ENCODE measurements at regions not wholly inside any gene's neighbourhood (a gene's known extent, or its start where the extent isn't known, plus 50 kb on each side); places are given as distances from the start of the nearest gene placed in this dataset.
"Not testable (repeated sequence)": the region's sequence is repeated elsewhere in the genome, so short reads cannot be mapped to it uniquely, and the experiment has no call there.

- no peak for DNase-seq (ENCODE audit: low spot score)
These were observed 260.3 kb downstream of the MYCN start for GRCh38 chr2:16200554-16201193.

- DNase-seq (ENCODE audit: low spot score): no peak
These were observed 259.7 kb downstream of the MYCN start for GRCh38 chr2:16199882-16200553.

GRCh38 chr2:16199241-16199640 lies 258.9 kb downstream of the MYCN start:
- not testable (repeated sequence) for DNase-seq (ENCODE audit: low spot score)

GRCh38 chr2:16198166-16198912 lies 258.0 kb downstream of the MYCN start:
- no peak for DNase-seq (ENCODE audit: low spot score)

- DNase-seq (ENCODE audit: low spot score): no peak
These were observed 257.3 kb downstream of the MYCN start for GRCh38 chr2:16197504-16198147.

GRCh38 chr2:16196687-16197503 lies 256.5 kb downstream of the MYCN start:
- DNase-seq (ENCODE audit: low spot score): no peak

GRCh38 chr2:16195681-16196070 lies 255.3 kb downstream of the MYCN start:
- no peak for DNase-seq (ENCODE audit: low spot score)

- no peak for DNase-seq (ENCODE audit: low spot score)
These were observed 254.8 kb downstream of the MYCN start for GRCh38 chr2:16194931-16195680.

GRCh38 chr2:16194530-16194929 lies 254.2 kb downstream of the MYCN start:
- DNase-seq (ENCODE audit: low spot score): no peak

- no peak for DNase-seq (ENCODE audit: low spot score)
These were observed 253.7 kb downstream of the MYCN start for GRCh38 chr2:16194096-16194390.

- no peak for DNase-seq (ENCODE audit: low spot score)
These were observed 252.3 kb downstream of the MYCN start for GRCh38 chr2:16192416-16193216.

- no peak for DNase-seq (ENCODE audit: low spot score)
These were observed 251.3 kb downstream of the MYCN start for GRCh38 chr2:16191431-16192200.

- DNase-seq (ENCODE audit: low spot score): no peak
These were observed 250.3 kb downstream of the MYCN start for GRCh38 chr2:16190446-16191270.

- no peak for DNase-seq (ENCODE audit: low spot score)
These were observed 249.4 kb downstream of the MYCN start for GRCh38 chr2:16189836-16190160.

- DNase-seq (ENCODE audit: low spot score): no peak
These were observed 248.9 kb downstream of the MYCN start for GRCh38 chr2:16189029-16189835.

- no peak for DNase-seq (ENCODE audit: low spot score)
These were observed 248.0 kb downstream of the MYCN start for GRCh38 chr2:16188261-16188890.

GRCh38 chr2:16187482-16187817 lies 247.1 kb downstream of the MYCN start:
- no peak for DNase-seq (ENCODE audit: low spot score)

Measured in CD4-positive, alpha-beta T cell treated with Interleukin-15 for 4 hours (primary cell).